ENCODE measurements at regions not wholly inside any gene's neighbourhood (a gene's known extent, or its start where the extent isn't known, plus 50 kb on each side); places are given as distances from the start of the nearest gene placed in this dataset.

DNA sequence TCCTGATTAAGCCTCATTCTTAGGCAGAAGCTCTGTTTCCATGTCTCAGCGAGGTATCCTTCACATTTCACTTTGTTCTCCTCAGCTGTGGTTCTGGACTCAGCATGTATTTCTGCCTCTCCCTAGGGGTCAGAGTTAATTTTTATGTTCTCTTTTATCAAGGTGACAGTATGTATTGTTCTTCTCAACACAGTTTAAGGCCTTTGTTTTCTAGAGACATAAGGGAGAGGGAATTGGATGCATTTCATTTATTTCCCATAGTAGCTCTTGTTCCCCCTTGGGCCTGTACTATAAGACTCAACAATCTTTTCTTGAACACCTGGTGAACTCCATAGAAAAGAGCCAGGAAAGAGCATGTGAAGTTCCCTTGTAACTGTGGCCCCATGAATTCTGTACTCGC lies 214.3 kb downstream of the ZWINT start:
- DNase-seq (ENCODE audit: low read depth in 1 of 2, low spot score in 1 of 2) = no peak
- H3K27ac ChIP-seq (replicated peaks) = no peak overlapping the region
- H3K4me3 ChIP-seq (replicated peaks; ENCODE audit: insufficient read depth, low read length) = no peak overlapping the region
- TF ChIP-seq SPI1 (IDR thresholded peaks at IDR 0.05; ENCODE audit: borderline replicate concordance, low read depth) (no peak), GABPA (IDR thresholded peaks at IDR 0.05; ENCODE audit: low read depth) (no peak), POLR2AphosphoS5 (IDR thresholded peaks at IDR 0.05; ENCODE audit: low read depth) (no peak)
- TF ChIP-seq, protein P1, sequence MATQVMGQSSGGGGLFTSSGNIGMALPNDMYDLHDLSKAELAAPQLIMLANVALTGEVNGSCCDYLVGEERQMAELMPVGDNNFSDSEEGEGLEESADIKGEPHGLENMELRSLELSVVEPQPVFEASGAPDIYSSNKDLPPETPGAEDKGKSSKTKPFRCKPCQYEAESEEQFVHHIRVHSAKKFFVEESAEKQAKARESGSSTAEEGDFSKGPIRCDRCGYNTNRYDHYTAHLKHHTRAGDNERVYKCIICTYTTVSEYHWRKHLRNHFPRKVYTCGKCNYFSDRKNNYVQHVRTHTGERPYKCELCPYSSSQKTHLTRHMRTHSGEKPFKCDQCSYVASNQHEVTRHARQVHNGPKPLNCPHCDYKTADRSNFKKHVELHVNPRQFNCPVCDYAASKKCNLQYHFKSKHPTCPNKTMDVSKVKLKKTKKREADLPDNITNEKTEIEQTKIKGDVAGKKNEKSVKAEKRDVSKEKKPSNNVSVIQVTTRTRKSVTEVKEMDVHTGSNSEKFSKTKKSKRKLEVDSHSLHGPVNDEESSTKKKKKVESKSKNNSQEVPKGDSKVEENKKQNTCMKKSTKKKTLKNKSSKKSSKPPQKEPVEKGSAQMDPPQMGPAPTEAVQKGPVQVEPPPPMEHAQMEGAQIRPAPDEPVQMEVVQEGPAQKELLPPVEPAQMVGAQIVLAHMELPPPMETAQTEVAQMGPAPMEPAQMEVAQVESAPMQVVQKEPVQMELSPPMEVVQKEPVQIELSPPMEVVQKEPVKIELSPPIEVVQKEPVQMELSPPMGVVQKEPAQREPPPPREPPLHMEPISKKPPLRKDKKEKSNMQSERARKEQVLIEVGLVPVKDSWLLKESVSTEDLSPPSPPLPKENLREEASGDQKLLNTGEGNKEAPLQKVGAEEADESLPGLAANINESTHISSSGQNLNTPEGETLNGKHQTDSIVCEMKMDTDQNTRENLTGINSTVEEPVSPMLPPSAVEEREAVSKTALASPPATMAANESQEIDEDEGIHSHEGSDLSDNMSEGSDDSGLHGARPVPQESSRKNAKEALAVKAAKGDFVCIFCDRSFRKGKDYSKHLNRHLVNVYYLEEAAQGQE (IDR thresholded peaks at IDR 0.05; ENCODE audit: insufficient replicate concordance, low read depth) = no peak
- TF ChIP-seq, protein P2, sequence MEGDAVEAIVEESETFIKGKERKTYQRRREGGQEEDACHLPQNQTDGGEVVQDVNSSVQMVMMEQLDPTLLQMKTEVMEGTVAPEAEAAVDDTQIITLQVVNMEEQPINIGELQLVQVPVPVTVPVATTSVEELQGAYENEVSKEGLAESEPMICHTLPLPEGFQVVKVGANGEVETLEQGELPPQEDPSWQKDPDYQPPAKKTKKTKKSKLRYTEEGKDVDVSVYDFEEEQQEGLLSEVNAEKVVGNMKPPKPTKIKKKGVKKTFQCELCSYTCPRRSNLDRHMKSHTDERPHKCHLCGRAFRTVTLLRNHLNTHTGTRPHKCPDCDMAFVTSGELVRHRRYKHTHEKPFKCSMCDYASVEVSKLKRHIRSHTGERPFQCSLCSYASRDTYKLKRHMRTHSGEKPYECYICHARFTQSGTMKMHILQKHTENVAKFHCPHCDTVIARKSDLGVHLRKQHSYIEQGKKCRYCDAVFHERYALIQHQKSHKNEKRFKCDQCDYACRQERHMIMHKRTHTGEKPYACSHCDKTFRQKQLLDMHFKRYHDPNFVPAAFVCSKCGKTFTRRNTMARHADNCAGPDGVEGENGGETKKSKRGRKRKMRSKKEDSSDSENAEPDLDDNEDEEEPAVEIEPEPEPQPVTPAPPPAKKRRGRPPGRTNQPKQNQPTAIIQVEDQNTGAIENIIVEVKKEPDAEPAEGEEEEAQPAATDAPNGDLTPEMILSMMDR (IDR thresholded peaks at IDR 0.05; ENCODE audit: insufficient read depth, low read length) = no peak
- no peaks in the 10 kb centered on the region for H3K27me3 ChIP-seq (ENCODE audit: insufficient read depth, poor library complexity, severe bottlenecking)

DNA sequence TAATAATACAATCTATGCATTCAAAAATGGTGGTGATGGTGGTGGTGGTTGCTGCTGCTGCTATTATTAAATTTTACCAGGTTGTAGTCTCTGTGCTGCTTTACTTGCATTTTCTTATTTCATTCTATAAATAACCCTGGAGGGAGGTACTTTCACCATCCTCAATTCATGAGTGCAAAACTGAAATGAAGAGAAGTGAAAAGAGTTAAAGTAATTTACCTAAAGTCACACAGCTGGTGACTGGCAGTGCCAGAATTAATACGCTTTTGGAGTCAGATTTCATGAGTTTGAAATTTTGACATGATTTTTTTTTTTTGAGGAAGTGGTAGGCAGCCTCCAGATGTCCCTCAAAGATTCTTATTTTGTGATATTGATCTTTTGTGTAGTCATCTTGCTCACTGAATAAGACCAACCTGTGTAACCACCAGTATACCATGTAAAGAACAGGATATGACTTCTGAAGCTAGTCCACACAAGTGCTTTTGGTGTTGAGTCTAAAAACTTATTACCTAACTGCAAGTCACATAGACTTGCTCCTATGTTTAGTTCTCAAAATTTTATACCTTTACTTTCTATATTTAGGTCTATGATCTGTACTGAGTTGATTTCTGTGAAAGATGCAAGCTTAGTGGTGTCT lies 218.8 kb downstream of the ZWINT start:
- no peak for DNase-seq (ENCODE audit: low read depth in 1 of 2, low spot score in 1 of 2)
- no peaks in the 10 kb centered on the region for H3K27me3 ChIP-seq (ENCODE audit: insufficient read depth, poor library complexity, severe bottlenecking)

DNA sequence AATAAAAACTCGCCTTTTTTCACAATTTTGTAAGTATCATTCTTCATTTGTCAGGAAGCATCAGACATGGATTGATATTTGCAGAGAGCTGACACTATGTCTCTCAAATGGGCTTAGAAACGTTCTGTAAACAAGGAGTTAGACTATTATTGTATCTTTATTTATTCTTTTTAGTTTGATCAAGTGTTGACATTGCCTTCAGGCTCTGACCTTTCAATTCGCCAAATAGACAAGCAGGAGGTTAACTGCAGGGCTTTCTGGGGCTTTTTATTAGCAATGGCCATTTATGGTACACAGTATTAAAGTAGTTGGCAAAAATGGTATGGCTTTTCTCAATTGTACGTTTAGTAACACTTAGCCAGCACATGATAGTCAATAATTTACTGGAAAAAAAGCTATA lies 221.7 kb downstream of the ZWINT start:
- DNase-seq (ENCODE audit: low read depth in 1 of 2, low spot score in 1 of 2) = no peak
- Histone ChIP-seq H3K27ac (replicated peaks) (no peak overlapping the region), H3K27me3 (ENCODE audit: insufficient read depth, poor library complexity, severe bottlenecking) (no peaks in the 10 kb centered on the region), H3K4me3 (replicated peaks; ENCODE audit: insufficient read depth, low read length) (no peak overlapping the region)
- TF ChIP-seq POLR2AphosphoS5 (IDR thresholded peaks at IDR 0.05; ENCODE audit: low read depth) = no peak
- TF ChIP-seq GABPA (IDR thresholded peaks at IDR 0.05; ENCODE audit: low read depth) = no peak
- no peak for TF ChIP-seq SPI1 (IDR thresholded peaks at IDR 0.05; ENCODE audit: borderline replicate concordance, low read depth)
- TF ChIP-seq, protein P1 (IDR thresholded peaks at IDR 0.05; ENCODE audit: insufficient replicate concordance, low read depth) = no peak
- TF ChIP-seq, protein P2 (IDR thresholded peaks at IDR 0.05; ENCODE audit: insufficient read depth, low read length) = no peak

More for the DNA sequence above, 218.8 kb downstream of the ZWINT start:
- no peak overlapping the region for H3K27ac ChIP-seq (replicated peaks)
- H3K4me3 ChIP-seq (replicated peaks; ENCODE audit: insufficient read depth, low read length) = no peak overlapping the region
- TF ChIP-seq, protein P2 (IDR thresholded peaks at IDR 0.05; ENCODE audit: insufficient read depth, low read length) = no peak
- TF ChIP-seq POLR2AphosphoS5 (IDR thresholded peaks at IDR 0.05; ENCODE audit: low read depth) (no peak), GABPA (IDR thresholded peaks at IDR 0.05; ENCODE audit: low read depth) (no peak), SPI1 (IDR thresholded peaks at IDR 0.05; ENCODE audit: borderline replicate concordance, low read depth) (no peak)
- TF ChIP-seq, protein P1 (IDR thresholded peaks at IDR 0.05; ENCODE audit: insufficient replicate concordance, low read depth) = no peak

Data from HL-60 (cell line).